GM12874 (cell line): ENCODE measurements at regions not wholly inside any gene's neighbourhood (a gene's known extent, or its start where the extent isn't known, plus 50 kb on each side); places are given as distances from the start of the nearest gene placed in this dataset.

Experiments
- TF ChIP-seq, protein P1 (sequence below): IDR thresholded peaks from 2 replicates; pipeline ENCODE4 v1.5.1; 2011; ENCODE audit warnings: low read depth, mild to moderate bottlenecking, control low read depth, low read length, moderate library complexity; ENCODE audit not compliant: insufficient read depth

DNA sequence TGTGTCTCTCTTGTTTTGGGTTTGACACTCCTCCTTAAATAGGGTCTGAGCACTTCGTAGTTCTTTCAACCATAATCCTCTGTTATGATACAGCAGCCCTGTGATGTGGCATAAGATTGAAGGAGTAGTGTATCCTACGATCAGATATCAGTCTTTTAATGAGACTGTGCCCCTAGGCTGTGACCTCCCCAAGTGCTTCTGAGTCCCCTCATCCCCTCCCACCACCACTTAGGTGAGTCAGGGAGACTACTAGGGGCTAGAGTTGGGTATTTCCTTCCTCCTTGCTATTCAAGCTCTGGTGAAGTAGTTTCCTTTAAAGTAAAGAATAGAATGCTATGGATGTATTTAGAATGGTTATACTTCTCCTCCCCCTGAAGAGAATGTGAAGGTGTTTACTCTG, 637.2 kb upstream of the GRAMD2B start:
- TF ChIP-seq, protein P1, sequence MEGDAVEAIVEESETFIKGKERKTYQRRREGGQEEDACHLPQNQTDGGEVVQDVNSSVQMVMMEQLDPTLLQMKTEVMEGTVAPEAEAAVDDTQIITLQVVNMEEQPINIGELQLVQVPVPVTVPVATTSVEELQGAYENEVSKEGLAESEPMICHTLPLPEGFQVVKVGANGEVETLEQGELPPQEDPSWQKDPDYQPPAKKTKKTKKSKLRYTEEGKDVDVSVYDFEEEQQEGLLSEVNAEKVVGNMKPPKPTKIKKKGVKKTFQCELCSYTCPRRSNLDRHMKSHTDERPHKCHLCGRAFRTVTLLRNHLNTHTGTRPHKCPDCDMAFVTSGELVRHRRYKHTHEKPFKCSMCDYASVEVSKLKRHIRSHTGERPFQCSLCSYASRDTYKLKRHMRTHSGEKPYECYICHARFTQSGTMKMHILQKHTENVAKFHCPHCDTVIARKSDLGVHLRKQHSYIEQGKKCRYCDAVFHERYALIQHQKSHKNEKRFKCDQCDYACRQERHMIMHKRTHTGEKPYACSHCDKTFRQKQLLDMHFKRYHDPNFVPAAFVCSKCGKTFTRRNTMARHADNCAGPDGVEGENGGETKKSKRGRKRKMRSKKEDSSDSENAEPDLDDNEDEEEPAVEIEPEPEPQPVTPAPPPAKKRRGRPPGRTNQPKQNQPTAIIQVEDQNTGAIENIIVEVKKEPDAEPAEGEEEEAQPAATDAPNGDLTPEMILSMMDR: no peak

DNA sequence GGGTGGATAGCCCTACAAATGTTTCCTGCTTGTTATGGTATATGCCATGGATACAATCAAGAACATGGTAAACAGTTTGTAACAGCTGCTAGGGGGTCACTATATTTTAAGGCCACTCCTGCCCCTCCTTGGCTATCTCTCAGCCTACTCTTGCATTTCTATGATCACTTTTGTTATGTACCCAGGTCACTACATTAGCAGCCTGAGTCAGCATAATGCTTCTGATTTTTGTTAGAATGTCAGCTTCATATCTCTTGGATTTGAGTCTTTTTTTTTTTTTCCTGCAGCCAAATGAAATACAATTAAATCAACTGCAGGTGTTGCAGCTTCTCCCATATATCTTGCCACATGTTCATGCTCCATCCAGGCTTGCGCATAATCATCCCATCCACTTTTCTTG, 629.7 kb upstream of the GRAMD2B start:
- TF ChIP-seq, protein P1: no peak

DNA sequence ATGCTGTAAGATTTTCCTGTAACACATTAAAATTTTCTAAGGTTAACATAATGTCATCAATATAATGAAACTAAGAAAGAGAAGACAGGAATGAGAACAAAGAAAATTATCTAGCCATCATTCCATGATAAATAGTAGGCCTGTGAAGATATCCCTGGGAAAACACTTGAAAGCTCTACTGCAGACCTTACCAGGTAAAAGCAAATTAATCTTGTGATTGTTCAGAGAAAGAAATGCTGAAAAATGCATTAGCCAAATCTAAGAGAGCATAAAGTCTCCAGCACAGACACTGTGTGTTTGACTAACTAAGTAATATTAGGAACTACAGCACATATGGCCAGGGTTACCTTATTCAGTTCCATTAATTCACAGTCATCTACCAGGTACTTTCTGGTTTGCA, 628.3 kb upstream of the GRAMD2B start:
- TF ChIP-seq, protein P1: no peak

DNA sequence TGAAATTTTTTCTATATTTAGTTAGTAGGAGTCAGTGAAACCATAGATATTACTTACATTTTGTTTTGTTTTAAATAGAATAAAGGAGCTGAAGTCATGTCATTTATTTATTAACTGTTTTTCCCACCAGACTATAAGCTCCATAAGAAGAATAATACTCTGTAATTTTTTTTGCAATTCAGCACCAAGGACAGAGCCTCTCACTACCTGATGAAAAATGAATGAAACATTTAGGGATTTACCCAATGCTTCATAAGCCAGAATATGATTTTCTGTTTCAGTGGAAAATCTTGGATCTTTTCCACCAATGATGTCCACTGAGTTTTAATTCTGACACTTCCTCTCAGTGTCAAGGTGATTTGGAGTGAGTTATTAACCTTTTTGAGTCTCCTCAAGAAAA, 624.9 kb upstream of the GRAMD2B start:
- TF ChIP-seq, protein P1: no peak

DNA sequence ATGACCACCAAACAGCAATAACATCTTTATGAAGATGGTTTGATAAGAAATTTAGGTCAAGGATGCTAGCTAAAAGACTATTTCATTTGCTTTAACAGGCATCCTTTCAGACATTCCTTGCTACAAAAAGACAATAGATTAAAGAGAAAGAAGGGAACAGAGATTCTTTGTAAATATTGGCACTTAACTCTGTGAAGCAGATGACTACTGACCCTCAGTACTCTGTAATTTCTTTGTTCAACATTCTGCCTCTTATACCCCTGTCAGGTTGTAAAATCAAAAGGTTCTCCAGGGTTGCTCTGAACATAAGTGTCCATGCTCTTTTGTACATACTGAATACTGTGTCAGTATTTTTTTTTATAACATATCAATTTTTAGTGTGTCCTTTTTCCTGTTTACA, 610.6 kb upstream of the GRAMD2B start:
- TF ChIP-seq, protein P1: no peak

DNA sequence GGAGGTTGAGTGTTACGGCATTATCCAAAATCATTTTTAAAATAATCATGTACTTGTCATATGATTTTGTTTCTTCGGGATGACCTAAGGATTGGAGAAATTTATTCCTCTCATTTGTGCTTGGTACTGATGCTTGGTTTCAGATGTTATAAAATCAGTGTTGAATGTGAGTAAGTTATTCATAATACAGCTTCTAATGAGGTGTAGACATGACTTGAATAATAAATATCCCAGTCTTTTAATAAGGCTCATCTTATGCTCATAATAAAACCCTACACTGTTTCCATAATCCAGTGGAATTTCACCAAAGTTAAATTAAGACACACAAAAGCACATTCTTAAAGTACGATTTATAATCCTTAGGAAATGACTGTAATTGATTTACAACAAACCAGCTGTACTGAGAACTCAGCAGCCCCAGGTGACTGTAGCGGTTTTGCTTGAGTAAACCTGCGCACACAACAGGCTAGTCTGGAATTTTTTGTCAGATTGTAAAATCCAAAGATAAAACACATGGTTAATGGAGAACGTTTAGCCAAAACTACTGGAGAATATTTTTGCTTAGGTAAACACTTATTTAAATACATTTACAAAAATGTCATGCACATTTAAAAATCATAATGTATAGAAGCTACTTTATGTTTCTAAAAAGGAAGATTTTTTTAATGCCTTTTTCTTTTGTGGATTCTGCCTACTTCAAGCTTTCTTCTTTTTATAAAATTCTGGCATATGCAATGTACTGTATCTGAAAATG, 609.8 kb upstream of the GRAMD2B start:
- TF ChIP-seq, protein P1: no peak

DNA sequence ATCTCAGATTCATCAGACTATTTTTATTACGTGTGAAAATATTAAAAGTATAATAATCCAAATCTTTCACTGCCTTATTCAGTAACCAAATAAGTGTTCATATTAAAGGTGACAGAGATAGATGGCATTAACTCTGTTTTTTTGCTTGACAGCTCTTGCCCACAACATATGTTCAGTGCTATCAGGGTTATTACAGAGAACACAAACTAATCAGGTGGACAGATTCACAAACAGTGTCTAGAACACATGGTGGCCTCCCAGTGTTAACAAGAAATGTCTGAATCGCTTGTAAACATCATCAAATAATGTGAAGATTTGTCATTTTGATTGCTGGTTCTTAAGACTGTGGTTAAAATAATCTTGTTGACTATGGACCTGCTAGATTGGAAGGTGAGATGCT, 609.1 kb upstream of the GRAMD2B start:
- TF ChIP-seq, protein P1: no peak
